KBM-7 (cell line): ENCODE measurements at regions not wholly inside any gene's neighbourhood (a gene's known extent, or its start where the extent isn't known, plus 50 kb on each side); places are given as distances from the start of the nearest gene placed in this dataset.
A peak's percentile ranks its signal among the peaks of the same experiment; 100 is the strongest.

ENCODE experiments used
- DNase-seq: peaks from one replicate; pipeline ENCODE4 v3.0.0-alpha.2; 2015
- in situ Hi-C: fragments of 300-500 bp; cut with MboI; formaldehyde crosslinking; loops from 2 replicates; pipeline ENCODE4 v1.14.3; 2020; ENCODE audit warnings: low sequenced_read_pairs, low pct_unique_long_range_greater_than_20kb, mixed read lengths

- in situ Hi-C loops: no loop called here
- no peak for DNase-seq
Measured at GRCh38 chr10:8216893-8217292, 162.4 kb downstream of the GATA3 start.

GRCh38 chr10:8221451-8221850 lies 167.0 kb downstream of the GATA3 start:
- DNase-seq: no peak
- in situ Hi-C loops: no loop called here

- in situ Hi-C loops: no loop called here
- no peak for DNase-seq
Measured at GRCh38 chr10:8224591-8224990, 170.1 kb downstream of the GATA3 start.

GRCh38 chr10:8225187-8225586 lies 170.7 kb downstream of the GATA3 start:
- DNase-seq: no peak
- in situ Hi-C loops: no loop called here

- no peak for DNase-seq
- in situ Hi-C loops: no loop called here
Measured at GRCh38 chr10:8227246-8227645, 172.8 kb downstream of the GATA3 start.

GRCh38 chr10:8229153-8229552 lies 174.7 kb downstream of the GATA3 start:
- no peak for DNase-seq
- in situ Hi-C loops: no loop called here

GRCh38 chr10:8230902-8231301 lies 176.4 kb downstream of the GATA3 start:
- no peak for DNase-seq
- in situ Hi-C loops: no loop called here

- no peak for DNase-seq
- in situ Hi-C loops: no loop called here
Measured at GRCh38 chr10:8233049-8233448, 178.6 kb downstream of the GATA3 start.

GRCh38 chr10:8233832-8234259 lies 179.4 kb downstream of the GATA3 start:
- in situ Hi-C loops: no loop called here
- DNase-seq: no peak

GRCh38 chr10:8235253-8236027 lies 181.0 kb downstream of the GATA3 start:
- in situ Hi-C loops: no loop called here
- DNase-seq: no peak

GRCh38 chr10:8238986-8239385 lies 184.5 kb downstream of the GATA3 start:
- in situ Hi-C loops: no loop called here
- DNase-seq: peak; percentile 18

- in situ Hi-C loops: no loop called here
- no peak for DNase-seq
Measured at GRCh38 chr10:8240861-8241260, 186.4 kb downstream of the GATA3 start.

- in situ Hi-C loops: no loop called here
Measured at GRCh38 chr10:8242295-8242872, 187.9 kb downstream of the GATA3 start.

GRCh38 chr10:8245131-8245813 lies 190.8 kb downstream of the GATA3 start:
- in situ Hi-C loops: no loop called here
- no peak for DNase-seq

More at GRCh38 chr10:8242295-8242872, 187.9 kb downstream of the GATA3 start:
- DNase-seq: no peak

- DNase-seq: no peak
- in situ Hi-C loops: no loop called here
Measured at GRCh38 chr10:8245814-8246142, 191.3 kb downstream of the GATA3 start.

- DNase-seq: no peak
- in situ Hi-C loops: no loop called here
Measured at GRCh38 chr10:8246548-8246947, 192.1 kb downstream of the GATA3 start.

GRCh38 chr10:8247191-8247590 lies 192.7 kb downstream of the GATA3 start:
- DNase-seq: no peak

GRCh38 chr10:8248868-8249267 lies 194.4 kb downstream of the GATA3 start:
- in situ Hi-C loops: no loop called here
- no peak for DNase-seq

More at GRCh38 chr10:8247191-8247590, 192.7 kb downstream of the GATA3 start:
- in situ Hi-C loops: no loop called here

GRCh38 chr10:8254350-8254749 lies 199.9 kb downstream of the GATA3 start:
- in situ Hi-C loops: no loop called here
- no peak for DNase-seq

GRCh38 chr10:8255301-8255700 lies 200.8 kb downstream of the GATA3 start:
- no peak for DNase-seq

More at GRCh38 chr10:8255301-8255700, 200.8 kb downstream of the GATA3 start:
- in situ Hi-C loops: no loop called here
